H9 (cell line): ENCODE measurements at regions not wholly inside any gene's neighbourhood (a gene's known extent, or its start where the extent isn't known, plus 50 kb on each side); places are given as distances from the start of the nearest gene placed in this dataset.

ENCODE experiments used
- DNase-seq: peaks from one replicate; pipeline ENCODE4 v3.0.0-alpha.2; 2017
- H2AFZ ChIP-seq: one replicate; pipeline ENCODE4 v1.6.1; 2013; ENCODE audit warnings: mild to moderate bottlenecking, low read length, control low read depth, moderate library complexity
- H2AK5ac ChIP-seq: 2 replicates; pipeline ENCODE4 v1.6.1; 2013; ENCODE audit warnings: low read length, control low read depth, mixed read lengths; ENCODE audit not compliant: insufficient read length
- H2BK120ac ChIP-seq: one replicate; pipeline ENCODE4 v1.6.1; 2013; ENCODE audit warnings: low read depth, mild to moderate bottlenecking, low read length, control low read depth, inconsistent platforms; ENCODE audit not compliant: poor library complexity, severe bottlenecking
- H2BK12ac ChIP-seq: 2 replicates; pipeline ENCODE4 v1.6.1; 2013; ENCODE audit warnings: low read length, control low read depth, mixed read lengths, low read depth; ENCODE audit not compliant: insufficient read length
- H2BK15ac ChIP-seq: 2 replicates; pipeline ENCODE4 v1.6.1; 2013; ENCODE audit warnings: low read depth, low read length, control low read depth
- H2BK20ac ChIP-seq: one replicate; pipeline ENCODE4 v1.6.1; 2013; ENCODE audit warnings: low read depth, mild to moderate bottlenecking, low read length, control low read depth, inconsistent platforms; ENCODE audit not compliant: poor library complexity, severe bottlenecking
- H2BK5ac ChIP-seq: 2 replicates; pipeline ENCODE4 v1.6.1; 2013; ENCODE audit warnings: low read length, control low read depth, mixed read lengths; ENCODE audit not compliant: insufficient read length
- H3K14ac ChIP-seq: 2 replicates; pipeline ENCODE4 v1.6.1; 2013; ENCODE audit warnings: low read length, control low read depth; ENCODE audit not compliant: insufficient read depth
- H3K18ac ChIP-seq: 2 replicates; pipeline ENCODE4 v1.6.1; 2013; ENCODE audit warnings: low read depth, mild to moderate bottlenecking, mixed read lengths, low read length, control low read depth; ENCODE audit not compliant: insufficient read length
- H3K23ac ChIP-seq: 2 replicates; pipeline ENCODE4 v1.6.1; 2013; ENCODE audit warnings: low read length, control low read depth, mixed read lengths, low read depth; ENCODE audit not compliant: insufficient read length
- H3K23me2 ChIP-seq: 2 replicates; pipeline ENCODE4 v1.6.1; 2013; ENCODE audit warnings: low read depth, mild to moderate bottlenecking, mixed read lengths, low read length, control low read depth; ENCODE audit not compliant: insufficient read length, poor library complexity, severe bottlenecking
- H3K27ac ChIP-seq: 2 replicates; pipeline ENCODE4 v1.5.1; 2013; ENCODE audit warnings: low read length, control low read depth, mixed read lengths, low read depth; ENCODE audit not compliant: insufficient read length
- H3K27me3 ChIP-seq: 2 replicates; pipeline ENCODE4 v1.6.1; 2013; ENCODE audit warnings: low read length, control low read depth, inconsistent platforms; ENCODE audit not compliant: insufficient read depth
- H3K4ac ChIP-seq: 2 replicates; pipeline ENCODE4 v1.6.1; 2013; ENCODE audit warnings: low read depth, mild to moderate bottlenecking, control low read depth, inconsistent platforms, low read length, moderate library complexity
- H3K4me1 ChIP-seq: 2 replicates; pipeline ENCODE4 v1.6.1; 2013; ENCODE audit warnings: low read length, control low read depth, inconsistent platforms; ENCODE audit not compliant: insufficient read depth
- H3K4me2 ChIP-seq: 2 replicates; pipeline ENCODE4 v1.6.1; 2013; ENCODE audit warnings: low read length, control low read depth, mixed read lengths; ENCODE audit not compliant: insufficient read length, insufficient read depth
- H3K56ac ChIP-seq: 2 replicates; pipeline ENCODE4 v1.6.1; 2013; ENCODE audit warnings: low read depth, mild to moderate bottlenecking, mixed read lengths, low read length, control low read depth; ENCODE audit not compliant: insufficient read length
- H3K79me1 ChIP-seq: 2 replicates; pipeline ENCODE4 v1.6.1; 2013; ENCODE audit warnings: low read depth, mild to moderate bottlenecking, moderate library complexity, low read length, control low read depth, inconsistent platforms; ENCODE audit not compliant: insufficient read depth, poor library complexity, severe bottlenecking
- H3K79me2 ChIP-seq: 2 replicates; pipeline ENCODE4 v1.6.1; 2013; ENCODE audit warnings: low read length, control low read depth, inconsistent platforms; ENCODE audit not compliant: insufficient read depth
- H3K9ac ChIP-seq: 2 replicates; pipeline ENCODE4 v1.6.1; 2013; ENCODE audit warnings: low read length, control low read depth, mixed read lengths; ENCODE audit not compliant: insufficient read length; ENCODE audit errors: extremely low read depth
- H3K9me3 ChIP-seq: one replicate; pipeline ENCODE4 v1.6.1; 2013; ENCODE audit warnings: low read depth, low read length, inconsistent platforms; ENCODE audit not compliant: control insufficient read depth
- H3T11ph ChIP-seq: one replicate; pipeline ENCODE4 v1.6.1; 2013; ENCODE audit warnings: mild to moderate bottlenecking, low read length, control low read depth, inconsistent platforms
- H4K20me1 ChIP-seq: one replicate; pipeline ENCODE4 v1.6.1; 2013; ENCODE audit not compliant: control insufficient read depth, insufficient read length, insufficient read depth
- H4K5ac ChIP-seq: 2 replicates; pipeline ENCODE4 v1.6.1; 2013; ENCODE audit warnings: low read depth, mild to moderate bottlenecking, mixed read lengths, low read length, control low read depth; ENCODE audit not compliant: insufficient read length
- H4K8ac ChIP-seq: replicated peaks from 2 replicates; pipeline ENCODE4 v1.6.1; 2013; ENCODE audit warnings: low read length, control low read depth, mixed read lengths, low read depth; ENCODE audit not compliant: insufficient read length
- H4K91ac ChIP-seq: 2 replicates; pipeline ENCODE4 v1.6.1; 2013; ENCODE audit warnings: low read depth, mild to moderate bottlenecking, moderate library complexity, mixed read lengths, low read length, control low read depth; ENCODE audit not compliant: insufficient read length
- H3K27ac Mint-ChIP-seq, 3 experiments: 2 replicates in 2 of 3; 3 replicates in 1 of 3; pipeline ENCODE4 v1.8.0; 2020 to 2021; ENCODE audit warnings: mixed read lengths in 3 of 3, mild to moderate bottlenecking in 1 of 3, moderate library complexity in 1 of 3
- H3K27me3 Mint-ChIP-seq: 2 replicates; pipeline ENCODE4 v1.8.0; 2021; ENCODE audit warnings: low read depth, mild to moderate bottlenecking, moderate library complexity, mixed read lengths
- H3K36me3 Mint-ChIP-seq, 3 experiments: 2 replicates in 2 of 3; 3 replicates in 1 of 3; pipeline ENCODE4 v1.8.0; 2020 to 2021; ENCODE audit warnings: low read depth in 3 of 3, mixed read lengths in 3 of 3; ENCODE audit not compliant: insufficient read depth in 1 of 3
- H3K4me1 Mint-ChIP-seq, 2 experiments: 2 replicates each; pipeline ENCODE4 v1.8.0; 2020; ENCODE audit warnings: mixed read lengths in 2 of 2
- H3K4me3 Mint-ChIP-seq, 2 experiments: 2 replicates in 1 of 2; 3 replicates in 1 of 2; pipeline ENCODE4 v1.8.0; 2020 to 2021; ENCODE audit warnings: mild to moderate bottlenecking in 2 of 2, mixed read lengths in 2 of 2, moderate library complexity in 1 of 2
- H3K9me3 Mint-ChIP-seq, 2 experiments: 2 replicates in 1 of 2; 3 replicates in 1 of 2; pipeline ENCODE4 v1.8.0; 2020; ENCODE audit warnings: mild to moderate bottlenecking in 2 of 2, mixed read lengths in 2 of 2, moderate library complexity in 1 of 2
- CTCF ChIP-seq: fragments of 200-600 bp; sonication (generic); conservative IDR thresholded peaks from 3 replicates; pipeline ENCODE4 v1.8.0; 2021; ENCODE audit warnings: antibody characterized with exemption, mild to moderate bottlenecking

GRCh38 chr2:51170273-51170672, 138.3 kb upstream of the NRXN1 start:
- Histone ChIP-seq H3K79me1 (no peaks in the 10 kb centered on the region), H3K4me2 (no peak overlapping the region), H3K56ac (no peak overlapping the region), H3K27ac (no peak overlapping the region), H4K8ac (no peak overlapping the region), H3K27me3 (no peaks in the 10 kb centered on the region), H3K79me2 (no peaks in the 10 kb centered on the region), H2AK5ac (no peak overlapping the region), H2BK12ac (no peak overlapping the region), H2BK5ac (no peak overlapping the region), H3K9ac (no peak overlapping the region), H4K20me1 (no peaks in the 10 kb centered on the region), H2BK15ac (no peak overlapping the region), H3K4me1 (no peaks in the 10 kb centered on the region), H3K23me2 (no peaks in the 10 kb centered on the region), H2AFZ (no peak overlapping the region), H3K4ac (no peak overlapping the region), H3K9me3 (no peaks in the 10 kb centered on the region), H3K18ac (no peak overlapping the region), H2BK20ac (no peak overlapping the region), H3K14ac (no peak overlapping the region), H4K5ac (no peak overlapping the region), H3T11ph (no peak overlapping the region), H2BK120ac (no peak overlapping the region), H3K23ac (no peak overlapping the region), H4K91ac (no peak overlapping the region)
- H3K4me1 Mint-ChIP-seq: peaks cover 17 to 20% of the 10 kb centered on the region in 2 experiments
- DNase-seq: no peak
- H3K9me3 Mint-ChIP-seq: no peaks in the 10 kb centered on the region
- H3K27ac Mint-ChIP-seq: no peak overlapping the region
- H3K4me3 Mint-ChIP-seq: no peak overlapping the region
- H3K27me3 Mint-ChIP-seq: no peaks in the 10 kb centered on the region
- TF ChIP-seq CTCF: no peak
- no peaks in the 10 kb centered on the region for H3K36me3 Mint-ChIP-seq
